ENCODE measurements at regions not wholly inside any gene's neighbourhood (a gene's known extent, or its start where the extent isn't known, plus 50 kb on each side); places are given as distances from the start of the nearest gene placed in this dataset.

DNA sequence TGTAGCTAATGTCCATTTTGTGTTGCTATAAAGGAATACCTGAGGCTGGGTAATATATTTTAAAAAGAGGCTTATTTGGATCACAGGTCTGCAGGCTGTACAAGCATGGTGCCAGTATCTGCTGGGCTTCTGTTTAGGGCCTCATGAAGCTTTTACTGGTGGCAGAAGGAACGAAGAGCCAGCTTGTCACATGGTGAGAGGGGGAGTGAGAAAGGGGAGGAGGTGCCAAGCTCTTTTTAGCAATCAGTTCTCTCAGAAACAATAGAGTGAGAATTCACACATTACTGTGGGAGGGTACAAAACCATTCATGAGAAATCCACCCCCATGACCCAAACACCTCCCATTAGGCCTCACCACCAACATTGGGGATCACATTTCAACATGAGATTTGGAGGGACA is 340.9 kb downstream of the RASEF start:
- Histone ChIP-seq H3K4me1 (ENCODE audit: control insufficient read depth, extremely low read depth, insufficient read depth, low read length) (no peaks in the 10 kb centered on the region), H3K36me3 (ENCODE audit: control insufficient read depth, insufficient read depth, low read length) (no peaks in the 10 kb centered on the region), H3K27me3 (ENCODE audit: control insufficient read depth, insufficient read depth, low read length) (no peaks in the 10 kb centered on the region), H3K9ac (ENCODE audit: insufficient read depth, low read length) (no peak overlapping the region), H4K20me1 (ENCODE audit: control insufficient read depth, extremely low read depth, insufficient read depth, low read length) (no peaks in the 10 kb centered on the region), H3K9me3 (ENCODE audit: control insufficient read depth, insufficient read depth, low read depth, low read length) (no peaks in the 10 kb centered on the region), H3K4me3 (replicated peaks in 1 of 4; ENCODE audit: control extremely low read depth in 1 of 4, insufficient read depth in 1 of 4, low read depth in 3 of 4, low read length in 4 of 4) (no peak overlapping the region), H3K4me2 (ENCODE audit: extremely low read depth, insufficient read depth, low read length) (no peak overlapping the region), H2AFZ (ENCODE audit: low read length) (no peak overlapping the region), H3K27ac (ENCODE audit: insufficient read depth, low read length) (no peak overlapping the region), H3K79me2 (ENCODE audit: control insufficient read depth, insufficient read depth, low read length) (no peaks in the 10 kb centered on the region)
- no peak for TF ChIP-seq EZH2 (IDR thresholded peaks at IDR 0.05; ENCODE audit: low read length, missing control alignments)
- TF ChIP-seq, protein P1, sequence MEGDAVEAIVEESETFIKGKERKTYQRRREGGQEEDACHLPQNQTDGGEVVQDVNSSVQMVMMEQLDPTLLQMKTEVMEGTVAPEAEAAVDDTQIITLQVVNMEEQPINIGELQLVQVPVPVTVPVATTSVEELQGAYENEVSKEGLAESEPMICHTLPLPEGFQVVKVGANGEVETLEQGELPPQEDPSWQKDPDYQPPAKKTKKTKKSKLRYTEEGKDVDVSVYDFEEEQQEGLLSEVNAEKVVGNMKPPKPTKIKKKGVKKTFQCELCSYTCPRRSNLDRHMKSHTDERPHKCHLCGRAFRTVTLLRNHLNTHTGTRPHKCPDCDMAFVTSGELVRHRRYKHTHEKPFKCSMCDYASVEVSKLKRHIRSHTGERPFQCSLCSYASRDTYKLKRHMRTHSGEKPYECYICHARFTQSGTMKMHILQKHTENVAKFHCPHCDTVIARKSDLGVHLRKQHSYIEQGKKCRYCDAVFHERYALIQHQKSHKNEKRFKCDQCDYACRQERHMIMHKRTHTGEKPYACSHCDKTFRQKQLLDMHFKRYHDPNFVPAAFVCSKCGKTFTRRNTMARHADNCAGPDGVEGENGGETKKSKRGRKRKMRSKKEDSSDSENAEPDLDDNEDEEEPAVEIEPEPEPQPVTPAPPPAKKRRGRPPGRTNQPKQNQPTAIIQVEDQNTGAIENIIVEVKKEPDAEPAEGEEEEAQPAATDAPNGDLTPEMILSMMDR (conservative IDR thresholded peaks at IDR 0.05 in 1 of 2, IDR thresholded peaks at IDR 0.05 in 1 of 2; ENCODE audit: low read depth in 1 of 2, low read length in 2 of 2), result no peak
- no peak for DNase-seq (ENCODE audit: low read depth in 2 of 2)

DNA sequence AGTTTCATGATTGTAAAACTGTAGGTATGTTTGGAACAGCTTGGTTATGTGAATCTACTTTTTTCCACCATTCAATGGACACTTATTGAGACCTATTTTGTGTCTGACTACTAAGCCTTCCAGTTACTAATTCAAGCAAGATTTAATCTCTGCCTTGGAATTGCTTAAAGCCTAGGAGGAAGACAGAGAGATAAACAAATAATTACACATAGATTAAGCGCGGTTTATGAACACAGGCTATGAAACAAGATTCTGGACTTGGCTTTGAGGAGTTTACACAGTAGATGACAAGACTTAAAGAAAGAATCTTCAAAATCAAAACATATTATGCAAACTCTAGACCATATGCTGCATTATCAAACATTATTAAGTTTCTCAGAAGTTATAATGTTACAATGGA is 340.4 kb downstream of the RASEF start:
- TF ChIP-seq, protein P1 (conservative IDR thresholded peaks at IDR 0.05 in 1 of 2, IDR thresholded peaks at IDR 0.05 in 1 of 2; ENCODE audit: low read depth in 1 of 2, low read length in 2 of 2), result no peak
- no peak for TF ChIP-seq EZH2 (IDR thresholded peaks at IDR 0.05; ENCODE audit: low read length, missing control alignments)
- no peaks in the 10 kb centered on the region for H3K4me1 ChIP-seq (ENCODE audit: control insufficient read depth, extremely low read depth, insufficient read depth, low read length)

DNA sequence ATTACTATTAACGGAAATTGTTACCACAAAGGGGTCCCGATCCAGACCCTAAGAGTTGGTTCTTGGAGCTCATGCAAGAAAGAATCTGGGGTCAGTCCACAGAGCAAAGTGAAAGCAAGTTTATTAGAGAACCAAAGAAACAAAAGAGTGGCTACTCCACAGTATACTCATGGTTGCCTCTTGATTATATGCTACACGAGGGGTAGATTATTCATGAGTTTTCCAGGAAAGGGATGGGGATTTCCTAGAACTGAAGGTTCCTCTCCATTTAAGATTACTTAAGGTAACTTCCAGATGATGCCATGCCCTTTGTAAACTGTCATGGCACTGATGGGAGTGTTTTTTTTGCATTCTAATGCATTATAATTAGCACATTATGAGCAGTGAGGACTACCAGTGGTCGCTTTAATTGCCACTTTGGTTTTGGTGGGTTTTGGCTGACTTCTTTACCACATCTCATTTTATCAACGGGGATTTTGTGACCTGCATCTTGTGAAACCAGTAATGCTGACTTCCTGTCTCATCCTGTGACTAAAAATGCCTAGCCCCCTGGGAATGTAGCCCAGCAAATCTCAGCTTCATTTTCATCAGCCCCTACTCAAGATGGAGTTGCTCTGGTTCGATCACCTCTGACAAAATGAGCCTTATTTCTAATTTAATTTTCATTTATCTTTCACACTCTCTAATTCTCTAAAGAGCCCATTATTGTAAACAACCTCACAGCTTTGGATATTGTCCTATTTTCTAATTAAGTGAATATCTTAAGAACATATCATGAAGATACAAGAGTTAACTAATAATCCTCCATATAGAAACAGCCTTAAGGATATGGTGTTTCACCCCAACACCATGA is 336.3 kb downstream of the RASEF start:
- H3K27ac ChIP-seq (ENCODE audit: insufficient read depth, low read length), result no peak overlapping the region
- no peaks in the 10 kb centered on the region for H3K79me2 ChIP-seq (ENCODE audit: control insufficient read depth, insufficient read depth, low read length)
- no peaks in the 10 kb centered on the region for H3K27me3 ChIP-seq (ENCODE audit: control insufficient read depth, insufficient read depth, low read length)
- H3K4me2 ChIP-seq (ENCODE audit: extremely low read depth, insufficient read depth, low read length), result no peak overlapping the region
- no peak overlapping the region for H2AFZ ChIP-seq (ENCODE audit: low read length)
- no peak for TF ChIP-seq EZH2 (IDR thresholded peaks at IDR 0.05; ENCODE audit: low read length, missing control alignments)
- TF ChIP-seq, protein P1 (conservative IDR thresholded peaks at IDR 0.05 in 1 of 2, IDR thresholded peaks at IDR 0.05 in 1 of 2; ENCODE audit: low read depth in 1 of 2, low read length in 2 of 2), result no peak
- DNase-seq (ENCODE audit: low read depth in 2 of 2), result no peak
- H3K9me3 ChIP-seq (ENCODE audit: control insufficient read depth, insufficient read depth, low read depth, low read length), result no peaks in the 10 kb centered on the region
- no peaks in the 10 kb centered on the region for H3K36me3 ChIP-seq (ENCODE audit: control insufficient read depth, insufficient read depth, low read length)
- H4K20me1 ChIP-seq (ENCODE audit: control insufficient read depth, extremely low read depth, insufficient read depth, low read length), result no peaks in the 10 kb centered on the region
- H3K9ac ChIP-seq (ENCODE audit: insufficient read depth, low read length), result no peak overlapping the region
- no peak overlapping the region for H3K4me3 ChIP-seq (replicated peaks in 1 of 4; ENCODE audit: control extremely low read depth in 1 of 4, insufficient read depth in 1 of 4, low read depth in 3 of 4, low read length in 4 of 4)
- no peaks in the 10 kb centered on the region for H3K4me1 ChIP-seq (ENCODE audit: control insufficient read depth, extremely low read depth, insufficient read depth, low read length)

More for the DNA sequence above, 340.4 kb downstream of the RASEF start:
- Histone ChIP-seq H3K4me3 (replicated peaks in 1 of 4; ENCODE audit: control extremely low read depth in 1 of 4, insufficient read depth in 1 of 4, low read depth in 3 of 4, low read length in 4 of 4) (no peak overlapping the region), H3K79me2 (ENCODE audit: control insufficient read depth, insufficient read depth, low read length) (no peaks in the 10 kb centered on the region), H3K27ac (ENCODE audit: insufficient read depth, low read length) (no peak overlapping the region), H3K27me3 (ENCODE audit: control insufficient read depth, insufficient read depth, low read length) (no peaks in the 10 kb centered on the region), H4K20me1 (ENCODE audit: control insufficient read depth, extremely low read depth, insufficient read depth, low read length) (no peaks in the 10 kb centered on the region), H3K9ac (ENCODE audit: insufficient read depth, low read length) (no peak overlapping the region), H3K4me2 (ENCODE audit: extremely low read depth, insufficient read depth, low read length) (no peak overlapping the region), H3K9me3 (ENCODE audit: control insufficient read depth, insufficient read depth, low read depth, low read length) (no peaks in the 10 kb centered on the region), H3K36me3 (ENCODE audit: control insufficient read depth, insufficient read depth, low read length) (no peaks in the 10 kb centered on the region), H2AFZ (ENCODE audit: low read length) (no peak overlapping the region)
- DNase-seq (ENCODE audit: low read depth in 2 of 2), result peak in 1 of 2 donors; percentile 12
